Right renal cortex interstitium (tissue), 3 donors: ENCODE measurements at regions not wholly inside any gene's neighbourhood (a gene's known extent, or its start where the extent isn't known, plus 50 kb on each side); places are given as distances from the start of the nearest gene placed in this dataset.
"Not testable (repeated sequence)": the region's sequence is repeated elsewhere in the genome, so short reads cannot be mapped to it uniquely, and the experiment has no call there.

ENCODE experiments used
- DNase-seq, 3 donors: peaks; one replicate each; pipeline ENCODE4 v3.0.0-alpha.2; 2013; ENCODE audit warnings: low read depth in 3 of 3, low spot score in 2 of 3

DNA sequence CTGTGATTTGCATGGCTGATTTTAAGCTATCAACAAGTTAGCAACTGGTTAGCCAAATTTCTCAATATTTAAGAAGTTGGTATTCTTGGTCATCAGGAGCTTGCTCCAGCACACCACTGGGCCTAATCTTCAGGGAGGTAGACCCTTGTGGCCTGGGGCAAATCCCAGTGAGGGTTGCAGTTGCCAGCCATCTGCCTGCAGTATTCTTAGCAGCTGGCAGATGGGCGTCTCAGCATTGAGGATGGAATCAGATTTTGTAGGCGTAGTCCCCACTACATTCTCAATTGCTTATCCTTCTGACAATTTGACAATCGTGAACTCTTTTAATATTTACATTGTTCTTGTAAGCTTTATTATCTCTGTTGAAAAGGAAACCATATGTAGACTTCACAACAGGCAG, 1266.2 kb downstream of the SLITRK5 start:
- DNase-seq = no peak

DNA sequence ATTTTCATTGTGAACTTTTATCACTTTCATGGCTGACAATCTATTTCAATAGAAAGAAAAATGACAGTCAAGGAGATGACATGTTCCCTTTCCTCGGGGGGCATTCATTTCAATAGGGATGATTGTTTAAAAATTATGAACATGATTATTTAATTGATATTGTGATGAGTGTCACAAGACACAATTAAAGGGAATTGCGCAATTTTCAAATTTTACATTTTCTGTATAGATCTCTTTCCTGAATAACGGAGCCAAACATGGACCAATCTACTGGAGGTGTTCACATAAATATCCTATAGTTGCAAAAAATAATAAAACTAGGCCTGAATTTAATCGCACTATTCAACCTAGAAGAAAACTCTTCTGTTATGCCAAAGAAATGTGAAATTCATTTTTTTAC, 1274.6 kb downstream of the SLITRK5 start:
- DNase-seq = no peak

DNA sequence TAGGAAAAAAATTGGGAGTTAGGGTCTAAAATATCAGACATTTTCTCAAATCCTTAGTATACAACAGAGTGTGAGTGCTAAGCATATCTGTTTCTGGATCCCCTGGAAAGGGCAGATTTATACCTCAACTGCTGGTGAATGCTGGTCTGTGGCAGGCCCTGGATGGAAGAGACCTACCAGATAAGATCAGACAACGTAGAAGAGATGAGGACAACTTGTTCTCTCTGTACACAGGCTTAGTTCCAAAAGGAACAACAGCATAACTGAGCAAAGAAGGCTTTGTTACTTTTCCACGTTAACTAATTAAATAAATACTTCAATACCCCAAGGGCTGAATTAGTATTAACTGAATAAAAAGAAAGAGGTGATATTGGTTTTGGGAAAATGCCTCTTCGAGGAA, 1277.3 kb downstream of the SLITRK5 start:
- DNase-seq = no peak

- DNase-seq = no peak
Observed at GRCh38 chr13:88958821-88959220, 1287.7 kb downstream of the SLITRK5 start.

GRCh38 chr13:88976466-88976865, 1305.3 kb downstream of the SLITRK5 start:
- no peak for DNase-seq

- DNase-seq = no peak
Observed at GRCh38 chr13:88978607-88979006, 1307.4 kb downstream of the SLITRK5 start.

GRCh38 chr13:88979465-88980175, 1308.4 kb downstream of the SLITRK5 start:
- no peak for DNase-seq

- DNase-seq = no peak
Observed at GRCh38 chr13:89003656-89004055, 1332.5 kb downstream of the SLITRK5 start.

GRCh38 chr13:89011615-89012014, 1340.4 kb downstream of the SLITRK5 start:
- DNase-seq = no peak

- no peak for DNase-seq
Observed at GRCh38 chr13:89027694-89028306, 1356.6 kb downstream of the SLITRK5 start.

DNA sequence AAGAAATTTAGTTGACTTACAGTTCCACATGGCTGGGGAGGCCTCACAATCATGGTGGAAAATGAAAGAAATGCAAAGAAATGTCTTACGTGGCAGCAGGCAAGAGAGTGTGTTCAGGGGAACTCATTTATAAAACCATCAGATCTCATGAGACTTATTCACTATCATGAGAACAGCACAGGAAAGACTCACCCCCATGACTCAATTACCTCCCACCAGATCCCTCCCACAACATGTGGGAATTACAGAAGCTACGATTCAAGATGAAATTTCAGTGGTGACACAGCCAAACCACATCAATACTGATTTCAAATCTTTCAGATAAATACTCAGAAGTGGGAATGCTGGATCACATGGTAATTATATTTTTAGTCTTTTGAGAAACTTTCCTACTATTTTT, 1357.9 kb downstream of the SLITRK5 start:
- DNase-seq = no peak

DNA sequence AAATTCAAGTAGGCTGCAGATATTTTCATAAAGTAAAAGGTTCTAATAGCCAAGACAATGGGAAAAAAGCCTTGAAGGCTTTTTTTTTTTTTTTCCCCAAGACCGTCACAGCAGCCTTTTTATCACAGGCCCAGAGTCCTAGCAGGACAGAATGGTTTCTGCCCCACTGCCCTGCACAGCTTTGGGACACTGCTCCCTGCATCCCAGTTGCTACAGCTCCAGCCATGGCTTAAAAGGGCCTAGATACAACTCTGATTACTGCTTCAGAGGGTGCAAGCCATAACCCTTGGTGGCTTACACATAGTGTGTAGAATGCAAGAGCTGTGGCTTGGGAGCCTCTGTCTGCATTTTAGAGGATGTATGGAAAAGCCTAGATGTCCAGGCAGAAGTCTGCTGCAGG, 1362.8 kb downstream of the SLITRK5 start:
- no peak for DNase-seq

DNA sequence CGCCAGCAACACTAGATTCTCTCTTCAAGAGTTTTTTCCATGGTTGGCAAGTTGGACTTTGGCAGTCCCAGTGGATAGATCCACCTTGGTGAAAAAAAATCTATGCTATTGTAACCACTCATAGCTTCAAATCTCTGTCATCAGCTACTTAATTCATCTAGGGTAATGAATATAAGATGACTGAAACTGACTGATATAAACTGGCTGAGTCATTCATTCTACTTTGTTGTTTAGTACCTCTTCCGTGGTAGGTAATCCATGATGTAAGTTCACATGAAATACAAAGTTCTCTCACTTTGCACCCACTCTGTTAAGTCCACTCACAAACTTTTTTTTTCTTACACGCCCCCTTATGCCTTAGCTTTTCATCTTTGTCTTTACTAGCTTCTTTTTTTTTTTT, 1381.5 kb downstream of the SLITRK5 start:
- DNase-seq = no peak

DNA sequence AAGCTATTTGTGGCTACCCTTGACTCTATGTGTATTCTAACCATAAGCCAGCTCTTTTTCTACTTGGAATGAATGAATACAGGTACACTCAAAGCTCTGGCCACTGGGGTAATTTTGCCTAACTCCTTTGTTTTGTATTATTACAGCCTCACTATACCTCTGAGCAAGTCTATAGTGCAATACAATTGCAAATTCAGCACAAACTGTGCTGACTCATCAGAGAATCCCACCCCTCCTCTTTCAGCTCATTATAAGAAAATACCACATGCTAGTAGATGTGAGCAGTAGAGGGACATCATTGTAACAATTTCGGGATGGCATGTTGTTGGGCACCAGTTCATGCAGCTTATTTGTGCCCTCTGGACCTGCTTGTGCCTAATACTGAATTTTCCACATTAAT, 1382.2 kb downstream of the SLITRK5 start:
- DNase-seq = no peak

DNA sequence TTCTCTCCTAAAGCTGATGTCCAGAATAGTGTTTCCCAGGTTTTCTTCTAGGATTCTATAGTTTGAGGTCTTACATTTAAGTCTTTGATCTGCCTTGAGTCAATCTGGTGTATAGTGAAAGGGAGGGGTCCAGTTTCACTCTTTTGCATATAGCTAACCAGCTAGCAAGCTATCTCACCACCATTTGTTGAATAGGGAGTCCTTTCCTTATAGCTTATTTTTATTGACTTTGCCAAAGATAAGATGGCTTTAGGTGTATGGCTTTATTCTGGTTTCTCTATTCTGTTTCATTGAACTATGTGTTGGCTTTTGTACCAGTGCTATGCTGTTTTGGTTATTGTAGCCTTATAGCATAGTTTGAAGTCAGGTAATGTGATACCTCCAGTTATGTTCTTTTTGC, 1386.1 kb downstream of the SLITRK5 start:
- DNase-seq = no peak

GRCh38 chr13:89057862-89058261, 1386.7 kb downstream of the SLITRK5 start:
- DNase-seq = no peak

DNA sequence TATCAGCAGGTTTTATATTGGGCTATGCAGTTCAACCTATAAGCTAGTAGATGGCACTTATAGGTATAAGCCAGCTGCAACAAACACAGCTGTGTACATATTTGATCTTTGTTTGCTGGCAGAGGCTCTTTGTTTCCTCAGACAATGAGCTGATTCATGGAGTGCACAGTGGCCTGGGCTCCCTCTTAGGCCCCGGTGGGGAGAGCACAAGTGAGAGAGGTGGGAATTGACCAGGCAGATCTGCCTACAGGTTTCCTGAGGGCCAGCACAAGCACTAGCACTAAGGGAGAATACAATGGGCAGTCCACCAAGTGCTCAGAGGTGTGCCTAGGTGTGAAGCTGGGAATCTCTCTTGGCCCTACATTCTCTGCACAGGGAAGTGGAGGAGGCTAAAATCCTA, 1390.7 kb downstream of the SLITRK5 start:
- no peak for DNase-seq

DNA sequence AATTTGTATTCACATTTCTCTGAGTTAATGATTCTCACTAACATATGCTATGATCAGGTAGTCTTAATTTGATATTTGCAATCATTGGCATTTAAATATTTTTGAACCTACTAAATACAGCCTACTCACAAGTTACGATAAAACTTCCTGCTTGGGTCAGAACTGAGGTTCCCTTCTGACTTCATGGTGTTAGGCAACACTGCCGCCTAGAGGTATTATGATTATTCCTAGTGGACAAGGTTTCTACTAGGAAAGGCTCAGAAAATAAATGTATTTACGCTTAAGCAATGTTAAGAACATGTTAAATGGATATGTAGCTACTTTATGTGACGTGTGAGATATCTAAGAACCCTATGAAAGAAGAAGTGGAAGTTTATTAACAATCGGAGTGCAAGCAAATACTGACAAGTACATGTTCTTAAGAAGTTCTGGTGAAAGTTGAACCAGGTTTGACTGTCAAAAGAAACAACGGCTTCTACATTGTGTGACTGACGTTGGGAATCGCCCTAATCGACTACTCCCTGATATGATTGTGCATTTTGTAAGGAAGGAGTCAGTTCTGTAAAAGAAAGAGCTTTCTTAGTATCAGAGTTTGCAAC, 1395.8 kb downstream of the SLITRK5 start:
- peak; percentile 10 to 26 (median 23) for DNase-seq

- DNase-seq = no peak
Observed at GRCh38 chr13:89072979-89073378, 1401.8 kb downstream of the SLITRK5 start.

DNA sequence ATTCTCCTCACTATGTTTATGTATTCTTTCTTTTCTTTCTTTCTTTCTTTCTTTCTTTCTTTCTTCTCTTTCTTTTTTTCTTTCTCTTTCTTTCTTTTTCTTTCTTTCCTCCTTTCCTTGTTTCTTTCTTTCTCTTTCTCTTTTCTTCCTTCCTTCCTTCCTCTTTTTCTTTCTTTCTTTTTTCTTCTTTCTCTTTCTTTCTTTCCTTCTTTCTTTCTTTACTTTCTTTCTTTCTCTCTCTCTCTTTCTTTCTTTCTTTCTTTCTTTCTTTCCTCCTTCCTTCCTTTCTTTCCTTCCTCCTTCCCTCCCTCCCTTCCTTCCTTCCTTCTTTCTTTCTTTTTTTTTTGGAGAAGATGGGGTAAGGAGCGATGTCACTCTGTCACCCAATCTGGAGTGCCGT, 1405.5 kb downstream of the SLITRK5 start:
- no peak for DNase-seq

GRCh38 chr13:89082623-89083022, 1411.5 kb downstream of the SLITRK5 start:
- no peak for DNase-seq

DNA sequence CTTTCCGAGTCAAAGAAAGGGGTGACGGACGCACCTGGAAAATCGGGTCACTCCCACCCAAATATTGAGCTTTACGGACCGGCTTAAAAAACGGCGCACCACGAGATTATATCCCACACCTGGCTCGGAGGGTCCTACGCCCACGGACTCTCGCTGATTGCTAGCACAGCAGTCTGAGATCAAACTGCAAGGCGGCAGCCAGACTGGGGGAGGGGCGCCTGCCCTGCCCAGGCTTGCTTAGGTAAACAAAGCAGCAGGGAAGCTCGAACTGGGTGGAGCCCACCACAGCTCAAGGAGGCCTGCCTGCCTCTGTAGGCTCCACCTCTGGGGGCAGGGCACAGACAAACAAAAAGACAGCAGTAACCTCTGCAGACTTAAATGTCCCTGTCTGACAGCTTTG, 1416.9 kb downstream of the SLITRK5 start:
- not testable (repeated sequence) for DNase-seq
